ENCODE measurements at regions not wholly inside any gene's neighbourhood (a gene's known extent, or its start where the extent isn't known, plus 50 kb on each side); places are given as distances from the start of the nearest gene placed in this dataset.

DNA sequence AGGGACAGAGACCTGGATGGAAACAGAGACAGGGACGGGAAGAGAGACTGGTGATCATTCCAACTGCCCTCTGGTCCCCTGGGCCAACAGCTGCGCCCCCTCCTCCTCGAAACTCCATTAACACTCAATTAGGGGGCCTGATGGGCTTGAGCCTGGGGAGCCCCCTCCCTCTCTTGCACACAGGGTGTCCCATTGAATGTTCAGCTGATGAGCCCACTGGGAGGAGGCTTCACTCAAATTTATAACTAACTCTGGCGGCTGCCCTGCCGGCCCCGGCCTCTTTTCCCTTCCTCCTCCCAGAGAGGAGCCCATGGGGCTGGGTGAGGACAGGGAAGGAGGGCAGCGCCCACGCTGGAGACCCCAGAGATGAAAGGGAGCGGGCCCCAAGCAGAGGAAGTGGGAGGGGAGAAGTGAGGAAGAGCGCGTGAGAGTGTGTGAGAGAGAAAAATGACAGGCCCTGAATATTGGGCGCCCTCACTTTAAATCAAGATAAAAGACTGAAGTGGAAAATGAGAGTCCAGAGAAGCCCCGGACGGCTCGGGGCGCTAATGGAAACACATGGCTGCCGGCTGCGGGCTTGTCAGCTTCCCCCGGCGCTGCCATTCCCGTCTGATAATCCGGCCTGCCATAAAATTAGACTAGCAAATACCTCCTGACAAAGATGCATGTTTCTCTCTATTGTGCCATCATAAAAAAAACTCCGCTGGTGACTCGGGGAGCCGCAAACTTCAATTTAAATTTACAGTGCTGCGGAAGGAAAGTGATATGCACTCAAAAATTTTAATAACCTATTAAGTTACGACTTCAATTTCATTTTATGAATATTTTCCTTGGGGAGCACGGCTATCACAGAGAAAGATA is 58.0 kb upstream of the PAX2 start:
- intact Hi-C loops (cut with micrococcal nuclease; ENCODE audit: unreplicated experiment): no loop called here
- Mint-ChIP-seq H3K27me3 (ENCODE audit: unreplicated experiment) (peaks cover 93% of the 10 kb centered on the region), H3K9me3 (ENCODE audit: low read depth, unreplicated experiment) (no peaks in the 10 kb centered on the region), H3K4me3 (ENCODE audit: low read depth, unreplicated experiment) (no peak overlapping the region), H3K27ac (ENCODE audit: unreplicated experiment) (no peak overlapping the region), H3K36me3 (ENCODE audit: insufficient read depth, unreplicated experiment) (no peaks in the 10 kb centered on the region), H3K4me1 (ENCODE audit: low read depth, unreplicated experiment) (no peaks in the 10 kb centered on the region)
- TF ChIP-seq, protein P1, sequence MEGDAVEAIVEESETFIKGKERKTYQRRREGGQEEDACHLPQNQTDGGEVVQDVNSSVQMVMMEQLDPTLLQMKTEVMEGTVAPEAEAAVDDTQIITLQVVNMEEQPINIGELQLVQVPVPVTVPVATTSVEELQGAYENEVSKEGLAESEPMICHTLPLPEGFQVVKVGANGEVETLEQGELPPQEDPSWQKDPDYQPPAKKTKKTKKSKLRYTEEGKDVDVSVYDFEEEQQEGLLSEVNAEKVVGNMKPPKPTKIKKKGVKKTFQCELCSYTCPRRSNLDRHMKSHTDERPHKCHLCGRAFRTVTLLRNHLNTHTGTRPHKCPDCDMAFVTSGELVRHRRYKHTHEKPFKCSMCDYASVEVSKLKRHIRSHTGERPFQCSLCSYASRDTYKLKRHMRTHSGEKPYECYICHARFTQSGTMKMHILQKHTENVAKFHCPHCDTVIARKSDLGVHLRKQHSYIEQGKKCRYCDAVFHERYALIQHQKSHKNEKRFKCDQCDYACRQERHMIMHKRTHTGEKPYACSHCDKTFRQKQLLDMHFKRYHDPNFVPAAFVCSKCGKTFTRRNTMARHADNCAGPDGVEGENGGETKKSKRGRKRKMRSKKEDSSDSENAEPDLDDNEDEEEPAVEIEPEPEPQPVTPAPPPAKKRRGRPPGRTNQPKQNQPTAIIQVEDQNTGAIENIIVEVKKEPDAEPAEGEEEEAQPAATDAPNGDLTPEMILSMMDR (IDR thresholded peaks at IDR 0.05; ENCODE audit: unreplicated experiment): no peak
- CTCF ChIA-PET: no interaction called here
- BruUV-seq (replicated peaks): no TSS peak
- DNase-seq: no peak

DNA sequence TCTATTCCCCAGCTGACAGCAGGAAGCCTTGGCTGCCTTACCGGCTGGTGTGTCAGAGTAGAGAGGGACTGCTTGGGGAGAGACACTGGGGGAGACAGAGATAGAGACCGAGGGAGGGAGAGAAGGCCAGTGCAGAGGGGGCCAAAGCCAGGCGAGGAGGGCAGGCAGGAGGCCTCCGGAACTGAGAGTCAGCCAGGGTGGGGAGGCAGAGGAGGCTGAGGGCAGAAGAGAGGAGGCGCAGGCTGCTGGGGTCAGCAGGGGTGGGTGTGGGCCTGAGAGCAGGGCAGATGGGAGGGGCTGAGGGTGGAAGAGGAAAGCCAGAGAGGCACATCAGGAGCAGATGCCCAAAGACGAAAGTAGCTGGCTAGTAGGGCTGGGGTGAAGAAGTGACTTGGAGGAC is 57.2 kb upstream of the PAX2 start:
- Mint-ChIP-seq H3K36me3 (ENCODE audit: insufficient read depth, unreplicated experiment) (no peaks in the 10 kb centered on the region), H3K4me3 (ENCODE audit: low read depth, unreplicated experiment) (no peak overlapping the region), H3K27me3 (ENCODE audit: unreplicated experiment) (peaks cover 90% of the 10 kb centered on the region), H3K9me3 (ENCODE audit: low read depth, unreplicated experiment) (no peaks in the 10 kb centered on the region), H3K4me1 (ENCODE audit: low read depth, unreplicated experiment) (no peaks in the 10 kb centered on the region), H3K27ac (ENCODE audit: unreplicated experiment) (no peak overlapping the region)
- CTCF ChIA-PET: no interaction called here
- TF ChIP-seq, protein P1 (IDR thresholded peaks at IDR 0.05; ENCODE audit: unreplicated experiment): no peak
- BruUV-seq (replicated peaks): no TSS peak
- no peak for DNase-seq
- intact Hi-C loops (cut with micrococcal nuclease; ENCODE audit: unreplicated experiment): no loop called here

DNA sequence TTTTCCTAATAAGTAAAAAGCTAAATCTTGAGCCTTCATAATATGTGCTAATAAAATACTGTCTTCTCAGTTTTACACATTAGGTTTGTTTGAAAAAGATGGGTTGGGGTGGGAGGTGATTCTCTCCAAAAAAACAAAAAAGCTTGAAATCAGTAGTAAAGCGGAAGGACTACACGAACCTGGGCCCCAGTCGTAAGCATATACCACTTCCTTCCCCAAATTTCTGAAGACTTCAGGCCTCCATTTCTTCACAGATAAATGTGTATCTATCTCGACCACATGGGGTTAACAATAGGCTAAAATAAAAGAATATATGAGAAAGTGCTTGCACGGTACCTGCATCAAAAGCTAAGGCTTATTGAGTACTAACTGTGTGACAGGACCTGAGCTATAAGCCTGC is 51.6 kb upstream of the PAX2 start:
- Mint-ChIP-seq H3K27ac (ENCODE audit: unreplicated experiment) (no peak overlapping the region), H3K4me1 (ENCODE audit: low read depth, unreplicated experiment) (peaks cover 11% of the 10 kb centered on the region), H3K36me3 (ENCODE audit: insufficient read depth, unreplicated experiment) (no peaks in the 10 kb centered on the region), H3K9me3 (ENCODE audit: low read depth, unreplicated experiment) (no peaks in the 10 kb centered on the region), H3K27me3 (ENCODE audit: unreplicated experiment) (peaks cover 34% of the 10 kb centered on the region), H3K4me3 (ENCODE audit: low read depth, unreplicated experiment) (no peak overlapping the region)
- intact Hi-C loops (cut with micrococcal nuclease; ENCODE audit: unreplicated experiment): no loop called here
- DNase-seq: no peak
- BruUV-seq (replicated peaks): no TSS peak
- CTCF ChIA-PET: no interaction called here
- TF ChIP-seq, protein P1 (IDR thresholded peaks at IDR 0.05; ENCODE audit: unreplicated experiment): no peak

Data from Calu3 (cell line).